SU-DHL-6 (cell line): ENCODE measurements at regions not wholly inside any gene's neighbourhood (a gene's known extent, or its start where the extent isn't known, plus 50 kb on each side); places are given as distances from the start of the nearest gene placed in this dataset.

Experiments
- EZH2phosphoT487 ChIP-seq: fragments of 200-600 bp; sonication (generic), shearing (Covaris generic); conservative IDR thresholded peaks from 2 replicates; pipeline ENCODE4 v1.6.1; 2018; ENCODE audit warnings: mild to moderate bottlenecking, antibody characterized with exemption, low read length, moderate library complexity, mixed read lengths
- TF ChIP-seq, protein P1 (sequence below): fragments of 200-600 bp; sonication (generic); IDR thresholded peaks from one replicate; pipeline ENCODE4 v1.5.1; 2017; ENCODE audit warnings: antibody characterized with exemption, mild to moderate bottlenecking, low read length, moderate library complexity; ENCODE audit not compliant: insufficient read depth, poor library complexity, severe bottlenecking

DNA sequence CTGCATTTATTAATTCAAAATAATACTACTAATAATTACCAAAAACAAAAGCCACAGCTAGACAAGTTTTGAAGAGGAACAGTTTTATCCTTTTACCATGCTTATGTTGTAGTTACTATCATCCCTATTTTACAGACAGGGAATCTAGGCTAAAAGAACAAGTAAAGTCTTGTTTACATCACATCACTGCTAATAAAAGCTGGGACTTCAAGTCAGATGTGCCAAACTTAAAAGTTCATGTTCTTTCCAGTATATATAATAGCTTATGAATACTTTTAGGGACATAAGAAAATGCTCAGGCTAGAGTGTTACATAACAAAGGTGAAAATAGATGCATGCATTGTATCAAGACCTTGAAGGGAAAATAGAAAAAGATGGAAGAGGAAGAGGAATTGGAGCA, 234.2 kb downstream of the CDH11 start:
- TF ChIP-seq EZH2phosphoT487 = no peak
- TF ChIP-seq, protein P1, sequence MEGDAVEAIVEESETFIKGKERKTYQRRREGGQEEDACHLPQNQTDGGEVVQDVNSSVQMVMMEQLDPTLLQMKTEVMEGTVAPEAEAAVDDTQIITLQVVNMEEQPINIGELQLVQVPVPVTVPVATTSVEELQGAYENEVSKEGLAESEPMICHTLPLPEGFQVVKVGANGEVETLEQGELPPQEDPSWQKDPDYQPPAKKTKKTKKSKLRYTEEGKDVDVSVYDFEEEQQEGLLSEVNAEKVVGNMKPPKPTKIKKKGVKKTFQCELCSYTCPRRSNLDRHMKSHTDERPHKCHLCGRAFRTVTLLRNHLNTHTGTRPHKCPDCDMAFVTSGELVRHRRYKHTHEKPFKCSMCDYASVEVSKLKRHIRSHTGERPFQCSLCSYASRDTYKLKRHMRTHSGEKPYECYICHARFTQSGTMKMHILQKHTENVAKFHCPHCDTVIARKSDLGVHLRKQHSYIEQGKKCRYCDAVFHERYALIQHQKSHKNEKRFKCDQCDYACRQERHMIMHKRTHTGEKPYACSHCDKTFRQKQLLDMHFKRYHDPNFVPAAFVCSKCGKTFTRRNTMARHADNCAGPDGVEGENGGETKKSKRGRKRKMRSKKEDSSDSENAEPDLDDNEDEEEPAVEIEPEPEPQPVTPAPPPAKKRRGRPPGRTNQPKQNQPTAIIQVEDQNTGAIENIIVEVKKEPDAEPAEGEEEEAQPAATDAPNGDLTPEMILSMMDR = no peak
